ENCODE measurements at regions not wholly inside any gene's neighbourhood (a gene's known extent, or its start where the extent isn't known, plus 50 kb on each side); places are given as distances from the start of the nearest gene placed in this dataset.

- TF ChIP-seq POLR2A (IDR thresholded peaks at IDR 0.05; ENCODE audit: low read length), result no peak
- no peak for TF ChIP-seq GATA1 (IDR thresholded peaks at IDR 0.05; ENCODE audit: low read depth, low read length)
Observed at GRCh38 chr14:101235335-101236103, 325.8 kb upstream of the DIO3 start.
